ENCODE measurements at regions not wholly inside any gene's neighbourhood (a gene's known extent, or its start where the extent isn't known, plus 50 kb on each side); places are given as distances from the start of the nearest gene placed in this dataset.

DNA sequence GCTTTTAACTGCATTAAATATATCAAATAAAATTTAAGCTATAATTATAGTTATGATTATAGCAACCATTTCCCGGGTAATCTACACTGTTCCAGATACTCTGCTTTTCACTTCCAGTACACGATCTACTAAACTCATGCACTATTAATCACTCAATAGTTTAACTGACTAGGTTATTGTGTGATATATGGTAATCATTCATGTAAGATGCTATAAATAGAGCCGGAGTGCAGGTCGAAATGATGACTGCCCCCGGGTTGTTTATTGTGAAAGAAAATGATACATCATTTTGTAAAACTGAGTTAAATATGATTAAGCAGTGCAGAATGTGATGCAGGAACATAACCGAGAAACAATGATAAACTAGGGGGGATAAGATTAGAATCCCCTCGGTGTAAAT is 434.6 kb upstream of the DSEL start:
- no peak for ATAC-seq (ENCODE audit: insufficient read depth, low FRiP score)
- no peaks in the 10 kb centered on the region for H3K36me3 ChIP-seq (ENCODE audit: control insufficient read depth in 4 of 4, insufficient read depth in 4 of 4, low read length in 4 of 4)
- TF ChIP-seq CTCF (IDR thresholded peaks at IDR 0.05; ENCODE audit: control extremely low read depth, extremely low read depth): no peak
- WGBS, 2 donors: 73 to 84% methylated on average over 7 of the region's 7 CpGs
- H3K9ac ChIP-seq (ENCODE audit: insufficient read depth in 1 of 2, low read length in 2 of 2): no peak overlapping the region
- no peak overlapping the region for H3K27ac ChIP-seq (ENCODE audit: low read depth in 1 of 2, low read length in 1 of 2)
- no peak for DNase-seq
- no peak overlapping the region for H3K4me3 ChIP-seq
- peaks cover 0 to 2% (median 0%) of the 10 kb centered on the region in 5 donors for H3K4me1 ChIP-seq (ENCODE audit: control insufficient read depth in 5 of 5, insufficient read depth in 5 of 5, low read length in 5 of 5)
- no peaks in the 10 kb centered on the region for H3K9me3 ChIP-seq (ENCODE audit: control insufficient read depth in 4 of 4, insufficient read depth in 3 of 4, low read length in 3 of 4)
- H3K27me3 ChIP-seq (ENCODE audit: control insufficient read depth in 3 of 3, insufficient read depth in 3 of 3, low read length in 2 of 3): no peaks in the 10 kb centered on the region

- no peaks in the 10 kb centered on the region for H3K27me3 ChIP-seq (ENCODE audit: control insufficient read depth in 3 of 3, insufficient read depth in 3 of 3, low read length in 2 of 3)
- H3K4me1 ChIP-seq (ENCODE audit: control insufficient read depth in 5 of 5, insufficient read depth in 5 of 5, low read length in 5 of 5): no peaks in the 10 kb centered on the region
- 65 to 74% methylated on average over 3 of the region's 3 CpGs for WGBS, 2 donors
- no peaks in the 10 kb centered on the region for H3K36me3 ChIP-seq (ENCODE audit: control insufficient read depth in 4 of 4, insufficient read depth in 4 of 4, low read length in 4 of 4)
- DNase-seq: peak; percentile 26 to 72 (median 69)
- H3K9me3 ChIP-seq (ENCODE audit: control insufficient read depth in 4 of 4, insufficient read depth in 3 of 4, low read length in 3 of 4): no peaks in the 10 kb centered on the region
- no peak overlapping the region for H3K4me3 ChIP-seq
- no peak for TF ChIP-seq CTCF (IDR thresholded peaks at IDR 0.05; ENCODE audit: control extremely low read depth, extremely low read depth)
- H3K27ac ChIP-seq (ENCODE audit: low read depth in 1 of 2, low read length in 1 of 2): no peak overlapping the region
- no peak overlapping the region for H3K9ac ChIP-seq (ENCODE audit: insufficient read depth in 1 of 2, low read length in 2 of 2)
- ATAC-seq (ENCODE audit: insufficient read depth, low FRiP score): no peak
Measured at GRCh38 chr18:67938660-67939059, 422.1 kb upstream of the DSEL start.

GRCh38 chr18:67935638-67936037 is 419.1 kb upstream of the DSEL start:
- Histone ChIP-seq H3K27ac (ENCODE audit: low read depth in 1 of 2, low read length in 1 of 2) (no peak overlapping the region), H3K4me3 (no peak overlapping the region), H3K9ac (ENCODE audit: insufficient read depth in 1 of 2, low read length in 2 of 2) (no peak overlapping the region), H3K4me1 (ENCODE audit: control insufficient read depth in 5 of 5, insufficient read depth in 5 of 5, low read length in 5 of 5) (no peaks in the 10 kb centered on the region), H3K36me3 (ENCODE audit: control insufficient read depth in 4 of 4, insufficient read depth in 4 of 4, low read length in 4 of 4) (no peaks in the 10 kb centered on the region), H3K9me3 (ENCODE audit: control insufficient read depth in 4 of 4, insufficient read depth in 3 of 4, low read length in 3 of 4) (no peaks in the 10 kb centered on the region), H3K27me3 (ENCODE audit: control insufficient read depth in 3 of 3, insufficient read depth in 3 of 3, low read length in 2 of 3) (no peaks in the 10 kb centered on the region)
- DNase-seq: no peak
- 86 to 89% methylated on average over 3 of the region's 3 CpGs for WGBS, 2 donors
- ATAC-seq (ENCODE audit: insufficient read depth, low FRiP score): no peak
- no peak for TF ChIP-seq CTCF (IDR thresholded peaks at IDR 0.05; ENCODE audit: control extremely low read depth, extremely low read depth)

- Histone ChIP-seq H3K27ac (ENCODE audit: low read depth in 1 of 2, low read length in 1 of 2) (no peak overlapping the region), H3K27me3 (ENCODE audit: control insufficient read depth in 3 of 3, insufficient read depth in 3 of 3, low read length in 2 of 3) (no peaks in the 10 kb centered on the region), H3K4me1 (ENCODE audit: control insufficient read depth in 5 of 5, insufficient read depth in 5 of 5, low read length in 5 of 5) (no peaks in the 10 kb centered on the region), H3K9me3 (ENCODE audit: control insufficient read depth in 4 of 4, insufficient read depth in 3 of 4, low read length in 3 of 4) (no peaks in the 10 kb centered on the region), H3K36me3 (ENCODE audit: control insufficient read depth in 4 of 4, insufficient read depth in 4 of 4, low read length in 4 of 4) (no peaks in the 10 kb centered on the region), H3K9ac (ENCODE audit: insufficient read depth in 1 of 2, low read length in 2 of 2) (no peak overlapping the region), H3K4me3 (no peak overlapping the region)
- DNase-seq (no peak), ATAC-seq (ENCODE audit: insufficient read depth, low FRiP score) (no peak)
- 80 to 88% methylated on average over 1 of the region's 1 CpG for WGBS, 2 donors
- no peak for TF ChIP-seq CTCF (IDR thresholded peaks at IDR 0.05; ENCODE audit: control extremely low read depth, extremely low read depth)
Measured at GRCh38 chr18:67933271-67933670, 416.8 kb upstream of the DSEL start.

All from lung (tissue), 11 donors.